Stimulated activated naive CD8-positive, alpha-beta T cell treated with anti-CD3 and anti-CD28 coated beads, Interleukin-15, amount 100 ng/mL, for 72 hours (primary cell): ENCODE measurements at regions not wholly inside any gene's neighbourhood (a gene's known extent, or its start where the extent isn't known, plus 50 kb on each side); places are given as distances from the start of the nearest gene placed in this dataset.
"Not testable (repeated sequence)": the region's sequence is repeated elsewhere in the genome, so short reads cannot be mapped to it uniquely, and the experiment has no call there.

Experiments used
- ATAC-seq: fragments of 150-1000 bp; cut with Tn5 transposase; 2 replicates; pipeline ENCODE4 v1.10.0; 2021; ENCODE audit warnings: mild to moderate bottlenecking, moderate library complexity
- DNase-seq, 2 donors: peaks; one replicate each; pipeline ENCODE4 v3.0.0; 2021 to 2022
- H3K27ac Mint-ChIP-seq, 2 donors: one replicate each; pipeline ENCODE4 v1.8.0; 2022; ENCODE audit warnings: mild to moderate bottlenecking in 2 of 2, mixed read lengths in 2 of 2, moderate library complexity in 2 of 2
- H3K27me3 Mint-ChIP-seq: one replicate; pipeline ENCODE4 v1.8.0; 2022; ENCODE audit warnings: mixed read lengths
- H3K4me1 Mint-ChIP-seq: one replicate; pipeline ENCODE4 v1.8.0; 2022; ENCODE audit warnings: mild to moderate bottlenecking, mixed read lengths
- H3K4me3 Mint-ChIP-seq, 2 donors: one replicate each; pipeline ENCODE4 v1.8.0; 2022; ENCODE audit warnings: mild to moderate bottlenecking in 2 of 2, mixed read lengths in 2 of 2, moderate library complexity in 1 of 2
- H3K9me3 Mint-ChIP-seq, 2 donors: one replicate each; pipeline ENCODE4 v1.8.0; 2022; ENCODE audit warnings: mixed read lengths in 2 of 2

- Mint-ChIP-seq H3K4me1 (no peaks in the 10 kb centered on the region), H3K9me3 (peaks cover 12 to 17% of the 10 kb centered on the region in 2 donors), H3K27ac (no peak overlapping the region), H3K27me3 (peaks cover 12% of the 10 kb centered on the region), H3K4me3 (no peak overlapping the region)
- ATAC-seq: no peak
- no peak for DNase-seq
These were observed 144.4 kb downstream of the PTBP2 start for GRCh38 chr1:96865731-96866685.

- ATAC-seq (no peak), DNase-seq (no peak)
- H3K4me1 Mint-ChIP-seq: no peaks in the 10 kb centered on the region
- H3K9me3 Mint-ChIP-seq: peaks cover 16 to 24% of the 10 kb centered on the region in 2 donors
- no peak overlapping the region for H3K27ac Mint-ChIP-seq
- no peaks in the 10 kb centered on the region for H3K27me3 Mint-ChIP-seq
- no peak overlapping the region for H3K4me3 Mint-ChIP-seq
These were observed 151.2 kb downstream of the PTBP2 start for GRCh38 chr1:96872757-96873156.

- Mint-ChIP-seq H3K4me1 (no peaks in the 10 kb centered on the region), H3K27me3 (no peaks in the 10 kb centered on the region), H3K27ac (no peak overlapping the region), H3K9me3 (peaks cover 0 to 6% of the 10 kb centered on the region in 2 donors), H3K4me3 (no peak overlapping the region)
- ATAC-seq (no peak), DNase-seq (no peak)
These were observed 157.1 kb downstream of the PTBP2 start for GRCh38 chr1:96878640-96879039.

GRCh38 chr1:96880626-96881025 is 159.0 kb downstream of the PTBP2 start:
- ATAC-seq: no peak
- Mint-ChIP-seq H3K27ac (no peak overlapping the region), H3K4me3 (no peak overlapping the region), H3K27me3 (no peaks in the 10 kb centered on the region), H3K9me3 (peaks cover 0 to 5% of the 10 kb centered on the region in 2 donors), H3K4me1 (no peaks in the 10 kb centered on the region)
- no peak for DNase-seq

GRCh38 chr1:96882096-96882495 is 160.5 kb downstream of the PTBP2 start:
- Mint-ChIP-seq H3K27ac (no peak overlapping the region), H3K9me3 (peaks cover 0 to 5% of the 10 kb centered on the region in 2 donors), H3K27me3 (no peaks in the 10 kb centered on the region), H3K4me3 (no peak overlapping the region), H3K4me1 (no peaks in the 10 kb centered on the region)
- DNase-seq: no peak
- ATAC-seq: no peak

GRCh38 chr1:96886474-96886873 is 164.9 kb downstream of the PTBP2 start:
- DNase-seq: no peak
- H3K4me3 Mint-ChIP-seq: no peak overlapping the region
- H3K4me1 Mint-ChIP-seq: no peaks in the 10 kb centered on the region
- no peak for ATAC-seq
- no peaks in the 10 kb centered on the region for H3K27me3 Mint-ChIP-seq
- peaks cover 12 to 16% of the 10 kb centered on the region in 2 donors for H3K9me3 Mint-ChIP-seq
- no peak overlapping the region for H3K27ac Mint-ChIP-seq

- no peak overlapping the region for H3K4me3 Mint-ChIP-seq
- ATAC-seq (no peak), DNase-seq (no peak)
- no peaks in the 10 kb centered on the region for H3K4me1 Mint-ChIP-seq
- H3K27ac Mint-ChIP-seq: no peak overlapping the region
- peaks cover 20 to 24% of the 10 kb centered on the region in 2 donors for H3K9me3 Mint-ChIP-seq
- no peaks in the 10 kb centered on the region for H3K27me3 Mint-ChIP-seq
These were observed 165.9 kb downstream of the PTBP2 start for GRCh38 chr1:96887501-96887900.

GRCh38 chr1:96901783-96902363 is 180.3 kb downstream of the PTBP2 start:
- Mint-ChIP-seq H3K27ac (no peak overlapping the region), H3K27me3 (no peaks in the 10 kb centered on the region), H3K4me3 (no peak overlapping the region), H3K4me1 (no peaks in the 10 kb centered on the region), H3K9me3 (peaks cover 8 to 23% of the 10 kb centered on the region in 2 donors)
- DNase-seq: no peak
- no peak for ATAC-seq

- ATAC-seq (no peak), DNase-seq (no peak)
- H3K4me3 Mint-ChIP-seq: no peak overlapping the region
- H3K27ac Mint-ChIP-seq: no peak overlapping the region
- no peaks in the 10 kb centered on the region for H3K27me3 Mint-ChIP-seq
- H3K4me1 Mint-ChIP-seq: no peaks in the 10 kb centered on the region
- H3K9me3 Mint-ChIP-seq: no peaks in the 10 kb centered on the region
These were observed 190.7 kb downstream of the PTBP2 start for GRCh38 chr1:96912248-96912647.

GRCh38 chr1:96915701-96916100 is 194.1 kb downstream of the PTBP2 start:
- not testable (repeated sequence) for H3K4me1 Mint-ChIP-seq, H3K27ac Mint-ChIP-seq, DNase-seq, H3K9me3 Mint-ChIP-seq, H3K27me3 Mint-ChIP-seq, ATAC-seq, H3K4me3 Mint-ChIP-seq

- no peak for DNase-seq
- H3K4me3 Mint-ChIP-seq: no peak overlapping the region
These were observed 196.8 kb downstream of the PTBP2 start for GRCh38 chr1:96918406-96918805.

GRCh38 chr1:96922181-96922580 is 200.6 kb downstream of the PTBP2 start:
- no peaks in the 10 kb centered on the region for H3K27me3 Mint-ChIP-seq
- DNase-seq (no peak), ATAC-seq (no peak)
- H3K4me3 Mint-ChIP-seq: no peak overlapping the region
- no peaks in the 10 kb centered on the region for H3K4me1 Mint-ChIP-seq
- H3K9me3 Mint-ChIP-seq: peaks cover 10 to 21% of the 10 kb centered on the region in 2 donors
- H3K27ac Mint-ChIP-seq: no peak overlapping the region

More at GRCh38 chr1:96918406-96918805, 196.8 kb downstream of the PTBP2 start:
- H3K27me3 Mint-ChIP-seq: no peaks in the 10 kb centered on the region
- peaks cover 10% of the 10 kb centered on the region in 2 donors for H3K9me3 Mint-ChIP-seq
- no peak overlapping the region for H3K27ac Mint-ChIP-seq
- ATAC-seq: no peak
- no peaks in the 10 kb centered on the region for H3K4me1 Mint-ChIP-seq

GRCh38 chr1:96923753-96924152 is 202.2 kb downstream of the PTBP2 start:
- H3K27me3 Mint-ChIP-seq: no peaks in the 10 kb centered on the region

GRCh38 chr1:96926176-96926575 is 204.6 kb downstream of the PTBP2 start:
- Mint-ChIP-seq H3K4me1 (no peaks in the 10 kb centered on the region), H3K27ac (no peak overlapping the region), H3K9me3 (peaks cover 6 to 21% of the 10 kb centered on the region in 2 donors), H3K4me3 (no peak overlapping the region), H3K27me3 (no peaks in the 10 kb centered on the region)
- no peak for ATAC-seq
- DNase-seq: no peak

More at GRCh38 chr1:96923753-96924152, 202.2 kb downstream of the PTBP2 start:
- Mint-ChIP-seq H3K9me3 (peaks cover 10 to 21% of the 10 kb centered on the region in 2 donors), H3K27ac (no peak overlapping the region), H3K4me3 (no peak overlapping the region), H3K4me1 (no peaks in the 10 kb centered on the region)
- DNase-seq: no peak
- ATAC-seq: no peak

- DNase-seq: no peak
- Mint-ChIP-seq H3K4me3 (no peak overlapping the region), H3K27me3 (no peaks in the 10 kb centered on the region), H3K9me3 (peaks cover 6 to 21% of the 10 kb centered on the region in 2 donors), H3K27ac (no peak overlapping the region), H3K4me1 (no peaks in the 10 kb centered on the region)
- ATAC-seq: no peak
These were observed 205.5 kb downstream of the PTBP2 start for GRCh38 chr1:96927125-96927524.

GRCh38 chr1:96931136-96931535 is 209.6 kb downstream of the PTBP2 start:
- no peaks in the 10 kb centered on the region for H3K4me1 Mint-ChIP-seq
- DNase-seq (no peak), ATAC-seq (no peak)
- H3K9me3 Mint-ChIP-seq: no peaks in the 10 kb centered on the region
- no peaks in the 10 kb centered on the region for H3K27me3 Mint-ChIP-seq
- H3K27ac Mint-ChIP-seq: no peak overlapping the region
- H3K4me3 Mint-ChIP-seq: no peak overlapping the region
